NCI-H460 (cell line): ENCODE measurements at regions not wholly inside any gene's neighbourhood (a gene's known extent, or its start where the extent isn't known, plus 50 kb on each side); places are given as distances from the start of the nearest gene placed in this dataset.
A peak's percentile ranks its signal among the peaks of the same experiment; 100 is the strongest.

Source experiments
- DNase-seq: peaks from one replicate; pipeline ENCODE4 v3.0.0-alpha.2; 2016; ENCODE audit warnings: low read depth; ENCODE audit errors: extremely low read depth

- DNase-seq, result no peak
Observed at GRCh38 chr1:106879538-106879937, 176.9 kb upstream of the PRMT6 start.

GRCh38 chr1:106880226-106880625, 176.2 kb upstream of the PRMT6 start:
- DNase-seq, result no peak

- no peak for DNase-seq
Observed at GRCh38 chr1:106883208-106883607, 173.3 kb upstream of the PRMT6 start.

- no peak for DNase-seq
Observed at GRCh38 chr1:106889059-106889458, 167.4 kb upstream of the PRMT6 start.

- no peak for DNase-seq
Observed at GRCh38 chr1:106889583-106889982, 166.9 kb upstream of the PRMT6 start.

GRCh38 chr1:106897976-106898375, 158.5 kb upstream of the PRMT6 start:
- no peak for DNase-seq

GRCh38 chr1:106899644-106900043, 156.8 kb upstream of the PRMT6 start:
- no peak for DNase-seq

GRCh38 chr1:106907795-106908194, 148.7 kb upstream of the PRMT6 start:
- no peak for DNase-seq

- no peak for DNase-seq
Observed at GRCh38 chr1:106908689-106909088, 147.8 kb upstream of the PRMT6 start.

- peak; percentile 18 for DNase-seq
Observed at GRCh38 chr1:106910798-106911197, 145.7 kb upstream of the PRMT6 start.

GRCh38 chr1:106912131-106912530, 144.3 kb upstream of the PRMT6 start:
- DNase-seq, result no peak

GRCh38 chr1:106921186-106921585, 135.3 kb upstream of the PRMT6 start:
- no peak for DNase-seq

GRCh38 chr1:106924360-106924759, 132.1 kb upstream of the PRMT6 start:
- peak; percentile 7 for DNase-seq

GRCh38 chr1:106925750-106926149, 130.7 kb upstream of the PRMT6 start:
- DNase-seq, result no peak

GRCh38 chr1:106926803-106927582, 129.5 kb upstream of the PRMT6 start:
- no peak for DNase-seq

GRCh38 chr1:106937104-106937503, 119.4 kb upstream of the PRMT6 start:
- DNase-seq, result no peak

GRCh38 chr1:106944721-106945120, 111.8 kb upstream of the PRMT6 start:
- DNase-seq, result no peak

- DNase-seq, result no peak
Observed at GRCh38 chr1:106952776-106953175, 103.7 kb upstream of the PRMT6 start.

GRCh38 chr1:106954661-106955229, 101.7 kb upstream of the PRMT6 start:
- DNase-seq, result no peak

GRCh38 chr1:106956721-106957120, 99.8 kb upstream of the PRMT6 start:
- no peak for DNase-seq

GRCh38 chr1:106957795-106958194, 98.7 kb upstream of the PRMT6 start:
- no peak for DNase-seq

GRCh38 chr1:106960412-106960811, 96.1 kb upstream of the PRMT6 start:
- no peak for DNase-seq

GRCh38 chr1:106961646-106962045, 94.8 kb upstream of the PRMT6 start:
- DNase-seq, result no peak
